GM19035 (cell line): ENCODE measurements at regions not wholly inside any gene's neighbourhood (a gene's known extent, or its start where the extent isn't known, plus 50 kb on each side); places are given as distances from the start of the nearest gene placed in this dataset.
"Not testable (repeated sequence)": the region's sequence is repeated elsewhere in the genome, so short reads cannot be mapped to it uniquely, and the experiment has no call there.

ENCODE experiments used
- ATAC-seq: cut with Tn5 transposase; IDR thresholded peaks from one replicate; pipeline ENCODE4 v1.9.1; 2021; ENCODE audit not compliant: unreplicated experiment

DNA sequence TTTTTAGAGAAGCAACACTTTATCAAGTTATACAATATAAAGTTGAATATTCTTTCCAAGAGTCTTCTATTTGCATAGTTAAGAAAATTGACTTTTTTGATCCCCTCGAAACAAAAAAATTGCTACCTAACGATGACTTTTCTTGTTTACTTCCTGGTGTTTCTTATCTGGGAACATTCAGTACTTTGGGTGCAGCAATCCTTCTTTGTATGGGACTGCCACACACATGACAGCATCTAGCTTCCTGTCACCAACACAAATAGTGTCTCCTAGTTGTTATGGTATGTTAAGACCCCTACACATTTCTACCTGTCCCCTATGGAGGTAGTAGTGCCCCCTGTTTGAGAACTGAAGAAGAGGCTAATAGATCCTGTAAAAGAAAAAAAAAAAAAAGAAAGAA is 841.7 kb upstream of the FAT3 start:
- ATAC-seq, result no peak

DNA sequence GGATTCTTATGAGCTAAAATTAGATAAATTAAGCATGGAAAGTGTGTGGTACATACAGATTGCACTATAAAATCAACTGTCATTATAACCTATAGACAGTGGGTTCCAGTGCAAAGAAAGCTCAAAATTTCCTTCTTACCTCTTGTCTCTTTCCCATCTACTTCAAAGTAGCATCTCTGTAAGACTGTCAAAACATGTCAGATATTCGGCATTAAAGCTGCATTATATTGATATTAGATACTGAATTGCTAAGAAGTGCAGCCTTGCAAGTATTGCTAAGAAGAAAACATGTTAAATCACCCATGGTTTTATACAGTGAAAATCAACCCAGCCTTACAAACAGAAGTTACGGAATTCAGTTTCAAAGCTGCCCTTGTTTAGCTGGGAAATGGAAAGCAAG is 849.8 kb upstream of the FAT3 start:
- no peak for ATAC-seq

DNA sequence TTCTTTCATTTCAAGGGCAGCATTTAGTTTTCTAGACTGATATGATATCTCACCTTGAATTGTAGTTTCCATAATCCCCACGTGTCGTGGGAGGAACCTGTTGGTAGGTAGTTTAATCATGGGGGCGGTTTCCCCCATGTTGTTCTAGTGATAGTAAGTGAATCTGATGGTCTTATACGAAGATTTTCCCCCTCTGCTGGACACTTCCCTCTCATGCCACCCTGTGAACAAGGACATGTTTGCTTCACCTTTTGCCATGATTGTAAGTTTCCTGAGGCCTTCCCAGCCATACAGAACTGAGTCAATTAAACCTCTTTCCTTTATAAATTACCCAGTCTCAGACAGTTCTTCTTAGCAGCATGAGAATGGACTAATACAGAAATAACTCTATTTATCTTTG is 851.1 kb upstream of the FAT3 start:
- no peak for ATAC-seq

DNA sequence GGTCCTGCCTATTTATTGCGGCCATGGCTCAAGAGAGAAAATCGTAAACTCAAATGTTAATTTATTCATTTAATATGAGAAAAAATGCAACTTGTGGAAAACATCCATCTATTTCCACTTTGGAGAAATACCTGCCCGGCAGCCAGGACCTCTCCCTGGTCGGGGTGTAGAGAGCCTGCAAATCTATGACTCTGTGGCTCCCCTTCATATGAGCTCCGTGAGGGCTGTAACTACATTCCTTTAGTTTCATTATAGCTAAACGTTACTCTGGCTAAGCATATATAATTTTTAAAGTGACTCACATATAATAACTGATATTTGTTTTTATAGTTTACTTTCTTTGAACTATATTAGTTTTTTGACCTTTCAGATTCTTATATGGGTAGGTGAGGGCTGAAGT is 857.8 kb upstream of the FAT3 start:
- ATAC-seq, result no peak

DNA sequence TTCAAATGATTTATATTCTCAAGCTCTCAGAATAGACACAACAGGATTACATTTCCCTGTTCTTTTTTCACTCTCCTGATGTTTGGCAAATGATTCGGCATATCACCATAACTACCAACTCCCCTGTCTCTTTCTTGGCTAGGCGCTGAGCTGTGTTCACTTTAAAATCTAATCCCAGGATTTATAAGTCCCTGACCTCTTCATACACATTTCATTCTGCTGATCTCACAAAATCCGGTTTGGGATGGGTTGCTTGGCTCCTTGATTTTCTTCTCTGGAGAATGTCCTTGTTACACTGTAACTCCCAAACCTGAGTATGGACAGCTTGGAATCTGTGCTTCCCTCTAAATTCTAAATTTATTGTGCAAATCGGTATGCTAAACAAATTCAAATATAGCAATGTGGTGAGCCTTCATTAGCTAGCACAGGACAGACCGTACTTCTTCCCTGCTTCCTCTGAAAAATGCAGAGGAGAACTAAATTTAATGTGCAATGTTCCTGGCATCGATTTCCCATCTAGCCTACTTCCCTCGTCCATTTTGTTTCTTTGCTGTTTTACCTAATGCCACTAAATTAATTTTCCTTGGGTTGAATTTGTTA is 858.5 kb upstream of the FAT3 start:
- no peak for ATAC-seq

DNA sequence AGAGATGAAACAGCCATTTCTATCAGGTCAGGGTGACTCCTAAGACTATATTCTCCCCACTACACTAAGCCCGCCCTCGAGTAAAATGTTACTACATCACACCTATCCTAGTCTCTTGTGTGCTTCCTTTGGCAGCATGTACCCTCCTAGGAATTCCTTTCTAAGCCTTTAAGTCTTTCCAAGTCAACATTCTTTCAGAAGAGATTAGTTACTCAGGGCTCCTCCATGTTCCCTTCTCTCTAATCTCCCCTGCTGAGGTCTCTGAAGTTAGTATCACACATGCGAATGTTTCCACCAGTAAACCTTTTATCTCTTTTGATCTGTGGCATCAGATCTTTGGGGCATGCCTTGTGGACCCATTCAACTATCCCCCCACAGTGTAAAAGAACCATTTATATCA is 873.7 kb upstream of the FAT3 start:
- ATAC-seq, result no peak

DNA sequence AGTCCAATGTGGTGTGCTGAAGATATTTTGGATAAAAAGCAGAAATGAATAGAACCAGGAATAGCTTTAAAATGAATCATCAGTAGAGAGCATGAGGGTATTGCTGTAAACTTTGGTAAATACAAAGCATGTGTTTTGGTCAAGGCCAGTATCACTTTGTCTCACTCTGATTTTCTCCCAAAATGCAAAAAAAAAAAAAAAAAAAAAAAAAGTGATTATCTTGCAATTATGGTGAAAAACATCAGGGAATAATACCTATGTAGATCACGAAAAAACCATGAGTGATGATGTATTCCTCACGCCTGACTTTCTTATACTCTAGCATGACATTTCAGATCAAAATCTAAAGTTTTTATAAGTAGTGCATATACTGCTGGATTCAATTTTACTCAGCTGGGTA is 897.9 kb upstream of the FAT3 start:
- no peak for ATAC-seq

DNA sequence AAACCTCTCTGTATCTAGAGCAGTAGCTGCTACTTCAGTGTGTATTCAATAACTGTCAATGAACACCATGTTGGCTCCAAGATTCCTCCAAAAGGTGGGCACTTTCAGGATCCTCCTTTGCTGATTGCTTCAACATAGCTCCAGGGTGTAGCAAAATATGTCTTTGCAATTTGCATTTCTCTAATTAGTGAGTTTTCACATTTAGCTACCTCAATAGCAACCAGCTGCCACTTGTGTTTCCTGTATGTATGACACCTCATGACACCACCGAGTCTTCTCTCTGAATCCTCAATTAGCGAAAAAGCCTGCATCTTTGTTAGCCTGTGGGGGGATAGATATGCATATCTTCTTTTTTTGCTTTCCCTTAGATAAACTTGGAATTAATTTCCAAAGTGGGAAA is 898.3 kb upstream of the FAT3 start:
- ATAC-seq, result no peak

DNA sequence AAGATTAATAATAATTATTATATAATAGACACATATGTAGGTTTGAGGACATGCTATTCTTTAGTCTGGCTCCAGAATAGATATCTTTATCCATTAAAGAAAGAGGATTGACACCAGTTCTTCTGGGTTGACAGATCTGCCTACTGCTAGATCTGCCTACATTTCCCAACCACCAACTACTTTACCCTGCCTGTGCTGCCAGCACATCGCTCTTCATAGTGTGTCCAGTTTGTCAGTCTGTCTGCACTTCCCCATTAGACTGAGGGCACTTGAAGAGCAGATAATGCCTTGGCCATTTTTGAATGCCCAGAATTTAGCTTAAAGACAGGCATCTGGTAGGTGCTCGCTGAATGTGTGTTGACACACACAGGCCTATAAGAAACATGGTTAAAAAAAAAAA is 910.1 kb upstream of the FAT3 start:
- ATAC-seq, result no peak

DNA sequence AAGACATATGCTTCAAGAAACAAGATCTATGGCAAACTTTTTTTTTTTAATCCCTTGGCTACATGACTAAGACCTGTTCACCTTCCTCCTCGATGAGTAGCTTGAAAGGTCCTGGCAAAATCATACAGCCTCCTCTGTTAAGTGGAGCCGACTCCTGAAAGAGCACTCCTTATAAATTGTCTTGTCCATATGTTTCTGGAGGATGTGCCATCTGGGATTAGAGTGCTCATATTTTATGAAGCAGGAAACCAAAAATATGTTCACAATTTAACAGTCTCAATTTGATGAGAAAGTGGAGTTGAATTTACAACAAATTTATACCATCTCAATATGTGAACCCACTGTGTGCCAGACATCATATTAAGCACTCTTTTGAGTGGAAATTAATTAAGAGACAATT is 912.1 kb upstream of the FAT3 start:
- no peak for ATAC-seq

DNA sequence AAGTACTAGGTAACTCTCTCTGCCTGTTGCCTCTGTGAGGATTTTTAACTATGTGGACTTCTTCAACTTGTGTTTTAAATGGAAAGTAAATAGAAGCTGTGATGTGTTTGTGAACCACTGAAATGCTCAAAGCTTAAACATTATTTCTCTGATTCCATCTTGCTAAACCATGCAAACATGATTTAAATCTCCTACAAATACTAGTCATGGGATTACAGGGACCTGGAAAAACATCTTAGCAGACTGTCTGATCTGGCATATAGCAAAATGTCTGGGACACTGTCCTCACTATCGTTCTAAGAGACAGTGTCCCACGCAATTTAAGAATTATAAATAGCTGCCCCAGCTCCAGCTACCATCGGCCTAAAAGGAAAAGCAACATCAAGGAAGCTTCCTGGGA is 914.5 kb upstream of the FAT3 start:
- ATAC-seq, result no peak

DNA sequence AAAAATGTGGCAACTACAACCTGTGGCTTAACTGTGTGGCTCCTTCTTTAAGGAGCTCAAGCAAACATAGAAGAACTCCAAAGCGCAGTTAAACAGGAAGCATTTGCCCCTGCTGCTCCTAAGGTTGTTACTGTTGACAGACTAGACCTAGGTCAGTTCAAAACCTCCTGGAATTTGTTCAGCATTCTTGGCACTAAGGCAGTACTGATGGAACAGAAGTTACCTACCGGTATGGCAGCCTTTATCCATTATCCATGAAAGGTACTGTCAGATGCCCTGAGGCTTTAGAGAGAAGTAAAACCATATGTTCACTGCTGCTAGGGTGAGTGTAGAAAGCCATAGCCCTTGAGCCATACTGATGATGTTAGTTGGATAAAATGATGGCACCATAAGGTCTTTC is 916.5 kb upstream of the FAT3 start:
- ATAC-seq, result no peak

DNA sequence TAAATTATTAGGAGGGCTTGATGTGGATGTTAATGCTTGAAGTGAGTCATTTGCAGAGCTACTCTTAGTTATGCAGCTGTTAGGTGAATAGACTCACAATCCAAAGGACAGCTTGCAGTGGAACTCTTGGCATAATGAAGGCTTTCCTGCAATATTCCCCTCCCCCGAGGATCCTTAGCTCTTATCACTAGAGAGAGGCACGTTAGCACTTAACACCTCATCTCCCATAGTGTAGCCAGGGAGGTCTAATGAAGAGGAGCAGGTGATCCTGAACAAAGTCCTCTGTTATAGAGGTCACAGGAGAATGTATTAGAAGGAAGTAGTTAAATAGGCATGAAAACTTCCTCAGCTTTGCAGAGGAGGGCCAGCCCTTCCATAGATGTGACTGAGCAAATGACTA is 919.2 kb upstream of the FAT3 start:
- ATAC-seq, result no peak

DNA sequence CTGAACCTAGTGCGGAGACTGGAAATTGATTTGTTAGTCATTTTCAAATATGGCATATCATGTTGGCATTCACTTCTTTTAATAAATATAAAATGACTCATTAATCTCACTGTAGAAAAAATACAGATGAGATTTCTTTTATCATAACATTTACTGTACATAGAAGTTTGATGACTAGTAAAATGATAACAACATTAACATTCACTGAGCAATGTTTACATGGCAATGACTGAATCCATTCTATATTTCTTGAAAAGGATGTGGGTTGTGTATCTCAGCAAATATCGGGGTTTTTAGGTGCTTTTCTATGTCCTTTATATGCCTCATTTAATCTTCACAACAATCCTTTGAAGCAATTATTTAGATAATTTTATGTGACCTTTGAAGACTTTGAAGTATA is 920.9 kb upstream of the FAT3 start:
- no peak for ATAC-seq

DNA sequence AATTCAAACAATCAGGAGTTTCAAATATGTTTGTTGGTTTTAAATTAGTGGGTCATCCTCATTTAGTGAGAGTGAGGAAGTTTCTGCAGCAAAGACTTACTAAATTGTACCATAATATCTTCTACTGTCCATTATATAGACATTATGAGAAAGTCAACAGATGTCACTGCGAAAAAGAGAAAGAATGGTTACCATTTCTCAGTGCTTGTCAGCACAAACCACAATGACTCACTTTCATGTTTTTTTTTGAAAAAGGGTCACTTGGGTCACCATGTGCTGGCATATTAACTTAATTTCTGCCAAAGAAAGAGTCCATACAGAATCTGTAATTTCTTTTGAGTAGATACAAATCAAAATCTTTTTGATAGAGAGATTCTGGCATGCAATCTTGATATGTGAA is 924.6 kb upstream of the FAT3 start:
- no peak for ATAC-seq

DNA sequence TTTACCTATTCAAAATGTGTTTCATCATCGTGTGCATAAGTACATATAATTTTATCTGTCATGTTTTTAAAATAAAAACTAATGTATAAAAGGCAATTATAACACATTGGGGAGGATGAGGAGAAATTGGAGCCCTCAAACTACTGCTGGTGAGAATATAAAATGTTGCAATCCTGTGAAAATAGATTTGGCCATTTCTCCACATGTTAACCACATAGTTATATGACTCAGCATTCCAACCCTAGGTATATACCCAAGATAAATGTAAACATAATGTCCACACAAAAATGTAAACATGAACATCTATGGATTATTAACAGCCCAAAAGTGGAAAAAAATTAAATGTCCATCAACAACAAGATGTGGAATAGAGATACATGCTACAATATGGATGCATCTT is 928.0 kb upstream of the FAT3 start:
- no peak for ATAC-seq

DNA sequence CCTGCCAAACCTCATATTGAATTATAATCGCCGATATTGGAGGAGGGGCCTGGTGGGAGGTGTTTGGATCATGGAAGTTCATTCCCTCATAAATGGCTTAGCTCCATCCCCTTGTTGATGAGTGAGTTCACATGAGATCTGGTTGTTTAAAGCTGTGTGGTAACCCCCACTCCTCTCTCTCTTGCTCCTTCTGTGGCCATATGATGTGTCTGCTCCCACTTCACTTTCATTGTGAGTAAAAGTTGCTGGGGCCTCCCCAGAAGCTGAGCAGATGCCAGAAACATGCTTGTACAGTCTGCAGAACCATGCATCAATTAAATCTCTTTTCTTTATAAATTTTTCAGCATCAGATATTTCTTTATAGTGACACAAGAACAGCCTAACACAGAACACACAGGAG is 929.0 kb upstream of the FAT3 start:
- no peak for ATAC-seq

DNA sequence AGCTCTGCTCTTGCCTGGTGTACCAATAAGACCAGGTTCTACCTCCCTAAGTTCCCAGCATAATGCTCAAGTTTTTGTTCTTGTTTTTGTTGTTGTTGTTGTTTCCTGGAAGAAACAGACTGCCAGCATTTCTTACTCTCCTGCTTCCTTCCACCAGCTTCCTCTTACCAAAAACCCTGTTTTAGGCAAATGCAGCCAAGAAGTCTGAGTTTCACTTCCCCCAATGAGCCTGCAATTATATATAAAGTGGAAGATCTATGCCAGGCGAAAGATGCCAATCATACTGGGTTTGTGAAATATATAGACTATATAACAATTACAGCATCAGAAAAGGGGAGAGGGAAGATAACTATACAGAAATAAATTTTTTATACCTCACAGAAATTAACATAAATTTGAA is 931.5 kb upstream of the FAT3 start:
- ATAC-seq, result no peak

DNA sequence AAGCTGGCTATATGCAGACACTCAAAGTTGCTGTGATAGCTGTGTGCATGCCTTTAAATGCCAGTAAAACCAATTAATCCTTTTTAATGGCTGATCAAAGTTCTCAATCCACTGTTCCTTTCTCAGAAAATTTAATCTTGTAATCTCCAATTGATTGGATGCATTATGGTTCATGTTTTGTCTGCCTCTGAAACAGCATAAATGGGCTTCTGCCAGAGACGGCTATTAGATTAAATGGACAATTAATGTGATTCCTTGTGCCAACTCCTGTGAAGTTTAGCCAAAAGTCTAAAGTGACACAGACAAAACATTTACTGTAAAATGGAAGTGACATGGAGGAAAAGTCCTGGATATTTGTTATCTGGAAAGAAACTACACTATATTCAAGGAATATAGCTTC is 952.5 kb upstream of the FAT3 start:
- ATAC-seq, result no peak

DNA sequence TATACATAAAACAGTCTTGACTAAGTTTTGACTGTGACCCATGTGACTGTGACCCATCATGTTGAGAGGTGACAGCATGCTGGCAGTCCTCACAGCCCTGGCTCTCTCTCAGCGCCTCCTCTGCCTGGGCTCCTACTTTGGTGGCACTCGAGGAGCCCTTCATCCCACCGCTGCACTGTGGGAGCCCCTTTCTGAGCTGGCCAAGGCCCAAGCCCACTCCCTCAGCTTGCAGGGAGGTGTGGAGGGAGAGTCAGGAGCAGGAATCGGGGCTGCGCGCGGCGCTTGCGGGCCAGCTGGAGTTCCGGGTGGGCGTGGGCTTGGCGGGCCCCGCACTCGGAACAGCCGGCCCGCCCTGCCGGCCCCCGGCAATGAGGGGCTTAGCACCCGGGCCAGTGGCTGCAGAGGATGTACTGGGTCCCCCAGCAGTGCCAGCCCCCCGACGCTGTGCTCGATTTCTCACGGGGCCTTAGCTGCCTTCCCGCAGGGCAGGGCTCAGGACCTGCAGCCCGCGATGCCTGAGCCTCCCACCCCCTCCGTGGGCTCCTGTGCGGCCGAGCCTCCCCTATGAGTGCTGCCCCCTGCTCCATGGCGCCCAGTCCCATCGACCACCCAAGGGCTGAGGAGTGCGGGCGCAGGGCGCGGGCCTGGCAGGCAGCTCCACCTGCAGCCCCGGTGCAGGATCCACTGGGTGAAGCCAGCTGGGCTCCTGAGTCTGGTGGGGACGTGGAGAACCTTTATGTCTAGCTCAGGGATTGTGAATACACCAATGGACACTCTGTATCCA is 955.9 kb upstream of the FAT3 start:
- not testable (repeated sequence) for ATAC-seq

DNA sequence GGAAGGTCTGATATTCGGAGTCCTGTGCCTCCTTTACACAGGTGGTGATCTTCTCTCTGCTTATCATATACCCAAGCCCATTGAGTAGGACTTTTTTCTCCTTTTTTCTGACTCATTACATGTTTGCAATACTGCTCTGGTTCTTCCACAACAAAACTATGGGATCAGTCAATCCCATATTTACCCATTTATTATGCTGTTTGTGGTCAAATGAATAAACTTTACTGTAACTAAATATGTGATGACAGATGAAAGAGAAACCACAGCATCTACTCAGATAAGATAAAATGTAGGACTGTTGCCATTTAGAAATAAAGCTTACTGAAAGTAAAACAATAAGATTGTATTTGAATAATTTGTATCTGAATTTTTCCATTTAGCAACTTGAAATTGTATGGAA is 958.7 kb upstream of the FAT3 start:
- ATAC-seq, result no peak

DNA sequence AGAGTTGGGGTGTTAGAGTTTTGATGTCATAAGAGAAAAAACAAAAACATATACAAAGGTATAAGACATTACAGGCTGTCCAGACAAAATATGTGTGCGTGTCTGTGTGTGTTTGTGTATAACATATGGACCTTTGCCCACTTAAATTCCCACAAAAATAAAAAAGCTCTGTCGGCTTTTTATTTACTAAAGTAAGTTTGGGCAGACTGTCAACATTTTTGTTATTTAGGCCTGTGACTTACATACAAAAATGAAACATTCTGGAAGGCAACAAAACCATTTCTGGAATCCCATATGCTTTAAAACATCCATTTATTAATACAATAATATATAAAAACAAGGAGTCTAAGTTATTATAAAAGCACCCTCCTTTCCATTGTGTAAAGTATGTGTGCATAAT is 960.1 kb upstream of the FAT3 start:
- no peak for ATAC-seq
